MM.1S (cell line): ENCODE measurements at regions not wholly inside any gene's neighbourhood (a gene's known extent, or its start where the extent isn't known, plus 50 kb on each side); places are given as distances from the start of the nearest gene placed in this dataset.

ENCODE experiments used
- DNase-seq: peaks from one replicate; pipeline ENCODE4 v3.0.0-alpha.2; 2015
- H2AFZ ChIP-seq: fragments of 300-600 bp; sonication (generic); 2 replicates; pipeline ENCODE4 v1.6.0; 2016; ENCODE audit warnings: antibody characterized with exemption, low read length
- H3F3A ChIP-seq: fragments of 300-600 bp; sonication (generic); 2 replicates; pipeline ENCODE4 v1.6.1; 2016; ENCODE audit warnings: mild to moderate bottlenecking, antibody characterized with exemption, low read length, moderate library complexity, mixed read lengths; ENCODE audit not compliant: insufficient read depth
- H3K27ac ChIP-seq: fragments of 300-600 bp; sonication (generic); 2 replicates; pipeline ENCODE4 v1.5.1; 2016; ENCODE audit warnings: mild to moderate bottlenecking, low read length
- H3K27me3 ChIP-seq: fragments of 300-600 bp; sonication (generic); replicated peaks from 2 replicates; pipeline ENCODE4 v1.6.0; 2016; ENCODE audit warnings: low read length; ENCODE audit not compliant: insufficient read depth
- H3K36me3 ChIP-seq: fragments of 300-600 bp; sonication (generic); replicated peaks from 2 replicates; pipeline ENCODE4 v1.6.1; 2016; ENCODE audit warnings: mild to moderate bottlenecking, low read length, mixed read lengths; ENCODE audit not compliant: insufficient read depth
- H3K4me1 ChIP-seq: fragments of 300-600 bp; sonication (generic); 2 replicates; pipeline ENCODE4 v1.6.1; 2016; ENCODE audit warnings: low read length, mixed read lengths
- H3K4me2 ChIP-seq: fragments of 300-600 bp; sonication (generic); 2 replicates; pipeline ENCODE4 v1.6.0; 2016; ENCODE audit warnings: low read depth, low read length
- H3K4me3 ChIP-seq: fragments of 300-600 bp; sonication (generic); 2 replicates; pipeline ENCODE4 v1.5.1; 2016; ENCODE audit warnings: low read length, mixed read lengths
- H3K79me2 ChIP-seq: fragments of 300-600 bp; sonication (generic); 2 replicates; pipeline ENCODE4 v1.6.1; 2016; ENCODE audit warnings: mixed run types, low read length, mixed read lengths
- H3K9ac ChIP-seq: fragments of 300-600 bp; sonication (generic); 2 replicates; pipeline ENCODE4 v1.6.1; 2016; ENCODE audit warnings: low read length, mixed read lengths
- H3K9me2 ChIP-seq: fragments of 300-600 bp; sonication (generic); replicated peaks from 2 replicates; pipeline ENCODE4 v1.6.1; 2016; ENCODE audit warnings: mild to moderate bottlenecking, low read length, mixed read lengths; ENCODE audit not compliant: insufficient read depth
- H3K9me3 ChIP-seq: fragments of 300-600 bp; sonication (generic); replicated peaks from 2 replicates; pipeline ENCODE4 v1.6.1; 2016; ENCODE audit warnings: mild to moderate bottlenecking, low read length, mixed read lengths; ENCODE audit not compliant: insufficient read depth
- H4K20me1 ChIP-seq: fragments of 300-600 bp; sonication (generic); 2 replicates; pipeline ENCODE4 v1.6.1; 2016; ENCODE audit warnings: mild to moderate bottlenecking, low read length, moderate library complexity, mixed read lengths; ENCODE audit not compliant: insufficient read depth
- EZH2 ChIP-seq: fragments of 300-600 bp; sonication (generic); optimal IDR thresholded peaks from 2 replicates; pipeline ENCODE3; 2017; ENCODE audit warnings: low read depth, mild to moderate bottlenecking, antibody characterized with exemption, low read length, mixed read lengths
- EZH2phosphoT487 ChIP-seq: fragments of 300-600 bp; sonication (generic); IDR thresholded peaks from 2 replicates; pipeline ENCODE4 v1.6.1; 2018; ENCODE audit warnings: antibody characterized with exemption, low read length
- TF ChIP-seq, protein P1 (sequence below): fragments of 300-600 bp; sonication (generic); IDR thresholded peaks from 2 replicates; pipeline ENCODE4 v1.5.1; 2016; ENCODE audit warnings: antibody characterized with exemption, low read length, mixed read lengths

- no peak for TF ChIP-seq EZH2phosphoT487
- TF ChIP-seq EZH2 = no peak
- TF ChIP-seq, protein P1, sequence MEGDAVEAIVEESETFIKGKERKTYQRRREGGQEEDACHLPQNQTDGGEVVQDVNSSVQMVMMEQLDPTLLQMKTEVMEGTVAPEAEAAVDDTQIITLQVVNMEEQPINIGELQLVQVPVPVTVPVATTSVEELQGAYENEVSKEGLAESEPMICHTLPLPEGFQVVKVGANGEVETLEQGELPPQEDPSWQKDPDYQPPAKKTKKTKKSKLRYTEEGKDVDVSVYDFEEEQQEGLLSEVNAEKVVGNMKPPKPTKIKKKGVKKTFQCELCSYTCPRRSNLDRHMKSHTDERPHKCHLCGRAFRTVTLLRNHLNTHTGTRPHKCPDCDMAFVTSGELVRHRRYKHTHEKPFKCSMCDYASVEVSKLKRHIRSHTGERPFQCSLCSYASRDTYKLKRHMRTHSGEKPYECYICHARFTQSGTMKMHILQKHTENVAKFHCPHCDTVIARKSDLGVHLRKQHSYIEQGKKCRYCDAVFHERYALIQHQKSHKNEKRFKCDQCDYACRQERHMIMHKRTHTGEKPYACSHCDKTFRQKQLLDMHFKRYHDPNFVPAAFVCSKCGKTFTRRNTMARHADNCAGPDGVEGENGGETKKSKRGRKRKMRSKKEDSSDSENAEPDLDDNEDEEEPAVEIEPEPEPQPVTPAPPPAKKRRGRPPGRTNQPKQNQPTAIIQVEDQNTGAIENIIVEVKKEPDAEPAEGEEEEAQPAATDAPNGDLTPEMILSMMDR = no peak
These were observed 345.0 kb downstream of the NDFIP2 start for GRCh38 chr13:79825959-79826358.

GRCh38 chr13:79815041-79815440 is 334.1 kb downstream of the NDFIP2 start:
- TF ChIP-seq, protein P1 = no peak
- TF ChIP-seq EZH2phosphoT487 = no peak
- no peak for TF ChIP-seq EZH2
- H3K79me2 ChIP-seq = no peaks in the 10 kb centered on the region
- H4K20me1 ChIP-seq = no peaks in the 10 kb centered on the region
- no peaks in the 10 kb centered on the region for H3K9me3 ChIP-seq
- no peaks in the 10 kb centered on the region for H3F3A ChIP-seq
- no peak overlapping the region for H3K27ac ChIP-seq
- H3K9ac ChIP-seq = no peak overlapping the region
- DNase-seq = no peak
- no peaks in the 10 kb centered on the region for H3K27me3 ChIP-seq
- no peak overlapping the region for H2AFZ ChIP-seq
- H3K36me3 ChIP-seq = no peaks in the 10 kb centered on the region
- H3K4me2 ChIP-seq = no peak overlapping the region
- no peaks in the 10 kb centered on the region for H3K4me1 ChIP-seq
- no peak overlapping the region for H3K4me3 ChIP-seq
- no peaks in the 10 kb centered on the region for H3K9me2 ChIP-seq

More at GRCh38 chr13:79825959-79826358, 345.0 kb downstream of the NDFIP2 start:
- Histone ChIP-seq H3K27me3 (no peaks in the 10 kb centered on the region), H3F3A (no peaks in the 10 kb centered on the region), H3K27ac (no peak overlapping the region), H3K9ac (no peak overlapping the region), H3K79me2 (no peaks in the 10 kb centered on the region), H3K4me2 (no peak overlapping the region), H3K4me1 (no peaks in the 10 kb centered on the region), H3K9me2 (no peaks in the 10 kb centered on the region), H3K4me3 (no peak overlapping the region), H4K20me1 (no peaks in the 10 kb centered on the region), H3K9me3 (no peaks in the 10 kb centered on the region), H2AFZ (no peak overlapping the region), H3K36me3 (no peaks in the 10 kb centered on the region)
- DNase-seq = no peak

DNA sequence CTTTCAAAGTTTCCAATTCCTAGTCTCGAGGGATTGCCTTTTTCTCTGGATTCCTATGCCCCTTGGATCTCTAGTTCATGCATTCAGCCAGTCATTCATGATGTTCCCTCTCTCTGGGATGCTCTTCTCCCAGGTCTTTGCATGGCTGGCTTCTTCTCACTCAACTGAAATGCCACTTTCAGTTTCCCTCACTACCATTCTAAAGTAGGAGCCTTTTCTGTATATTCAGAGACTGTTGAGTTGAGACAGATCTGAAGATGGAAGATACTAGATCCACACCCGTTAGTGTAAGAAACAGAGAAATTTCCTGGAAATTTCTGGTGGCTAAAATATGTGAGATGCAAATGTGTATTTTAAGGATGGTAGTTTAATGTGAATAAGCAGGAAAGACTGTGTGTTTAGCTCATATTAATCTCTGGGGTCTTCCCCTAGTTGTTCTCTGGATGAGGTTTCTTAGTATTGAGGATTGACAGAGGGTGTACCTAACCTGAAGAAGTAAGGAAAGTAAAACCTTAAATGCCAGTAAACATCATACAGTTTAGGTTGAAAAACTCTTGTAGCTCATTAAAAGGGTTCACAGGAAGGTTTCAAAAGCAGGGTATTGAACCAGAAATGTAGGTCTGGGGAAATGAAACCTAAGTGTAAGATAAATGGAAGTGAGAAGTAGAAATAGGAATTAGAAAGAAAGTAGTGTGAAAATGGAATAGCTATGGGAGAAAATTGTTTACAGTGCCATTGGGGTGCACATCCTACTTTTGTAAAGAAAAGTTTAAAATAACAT is 331.3 kb downstream of the NDFIP2 start:
- H3K27ac ChIP-seq = no peak overlapping the region
- DNase-seq = no peak
- no peaks in the 10 kb centered on the region for H3K9me3 ChIP-seq
- no peak overlapping the region for H3K4me2 ChIP-seq
- no peaks in the 10 kb centered on the region for H3K79me2 ChIP-seq
- no peak overlapping the region for H3K4me3 ChIP-seq
- no peak for TF ChIP-seq EZH2
- TF ChIP-seq, protein P1 = no peak
- no peak for TF ChIP-seq EZH2phosphoT487
- H3K27me3 ChIP-seq = no peaks in the 10 kb centered on the region
- H3K9ac ChIP-seq = no peak overlapping the region
- no peaks in the 10 kb centered on the region for H3K36me3 ChIP-seq
- no peak overlapping the region for H2AFZ ChIP-seq
- H3F3A ChIP-seq = no peaks in the 10 kb centered on the region
- no peaks in the 10 kb centered on the region for H3K4me1 ChIP-seq
- H4K20me1 ChIP-seq = no peaks in the 10 kb centered on the region
- no peaks in the 10 kb centered on the region for H3K9me2 ChIP-seq
